HFFc6 (cell line): ENCODE measurements at regions not wholly inside any gene's neighbourhood (a gene's known extent, or its start where the extent isn't known, plus 50 kb on each side); places are given as distances from the start of the nearest gene placed in this dataset.

Experiments used
- DNase-seq: peaks from one replicate; pipeline ENCODE4 v3.0.0-alpha.2; 2018
- H3K27ac Mint-ChIP-seq: 2 replicates; pipeline ENCODE4 v1.8.0; 2020; ENCODE audit warnings: mild to moderate bottlenecking, mixed read lengths
- H3K27me3 Mint-ChIP-seq: 2 replicates; pipeline ENCODE4 v1.8.0; 2021; ENCODE audit warnings: mild to moderate bottlenecking, moderate library complexity, mixed read lengths; ENCODE audit not compliant: insufficient read depth
- H3K36me3 Mint-ChIP-seq: 2 replicates; pipeline ENCODE4 v1.8.0; 2021; ENCODE audit warnings: low read depth, mixed read lengths
- H3K4me1 Mint-ChIP-seq: 2 replicates; pipeline ENCODE4 v1.8.0; 2020; ENCODE audit warnings: low read depth, mixed read lengths
- H3K4me3 Mint-ChIP-seq: 2 replicates; pipeline ENCODE4 v1.8.0; 2020; ENCODE audit warnings: mild to moderate bottlenecking, moderate library complexity, mixed read lengths
- H3K9me3 Mint-ChIP-seq: 2 replicates; pipeline ENCODE4 v1.8.0; 2020; ENCODE audit warnings: mild to moderate bottlenecking, mixed read lengths
- CTCF ChIP-seq: fragments of 200-600 bp; sonication (generic); IDR thresholded peaks from 2 replicates; pipeline ENCODE4 v1.5.0; 2021; ENCODE audit warnings: antibody characterized with exemption, mild to moderate bottlenecking

GRCh38 chr13:74274916-74275315 is 140.7 kb upstream of the KLF12 start:
- Mint-ChIP-seq H3K9me3 (peaks cover 9% of the 10 kb centered on the region), H3K4me3 (no peak overlapping the region), H3K4me1 (peaks cover 23% of the 10 kb centered on the region), H3K27me3 (no peaks in the 10 kb centered on the region), H3K27ac (no peak overlapping the region), H3K36me3 (peaks cover 11% of the 10 kb centered on the region)
- DNase-seq: no peak
- TF ChIP-seq CTCF: no peak

DNA sequence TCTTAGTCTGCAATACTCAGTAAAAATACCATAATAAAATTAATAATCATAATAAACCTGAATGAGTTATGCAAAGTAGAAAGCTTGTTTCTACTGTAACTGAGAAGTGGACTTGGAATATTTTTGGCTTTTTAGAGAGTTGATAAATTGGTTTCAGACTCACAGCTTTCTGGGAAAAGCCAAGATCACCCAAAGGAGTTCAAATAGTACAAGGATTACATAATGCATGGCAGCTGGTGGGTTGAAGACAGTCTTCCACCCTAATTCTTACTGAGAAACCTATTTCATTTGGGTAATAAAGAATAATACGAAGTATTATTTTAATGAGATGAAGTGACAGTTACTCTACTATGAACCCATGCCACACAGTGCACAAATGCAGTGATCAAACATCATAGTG is 139.4 kb upstream of the KLF12 start:
- peaks cover 33% of the 10 kb centered on the region for H3K4me1 Mint-ChIP-seq
- no peaks in the 10 kb centered on the region for H3K27me3 Mint-ChIP-seq
- DNase-seq: no peak
- peaks cover 11% of the 10 kb centered on the region for H3K36me3 Mint-ChIP-seq
- peaks cover 9% of the 10 kb centered on the region for H3K9me3 Mint-ChIP-seq
- no peak for TF ChIP-seq CTCF
- no peak overlapping the region for H3K27ac Mint-ChIP-seq
- no peak overlapping the region for H3K4me3 Mint-ChIP-seq

DNA sequence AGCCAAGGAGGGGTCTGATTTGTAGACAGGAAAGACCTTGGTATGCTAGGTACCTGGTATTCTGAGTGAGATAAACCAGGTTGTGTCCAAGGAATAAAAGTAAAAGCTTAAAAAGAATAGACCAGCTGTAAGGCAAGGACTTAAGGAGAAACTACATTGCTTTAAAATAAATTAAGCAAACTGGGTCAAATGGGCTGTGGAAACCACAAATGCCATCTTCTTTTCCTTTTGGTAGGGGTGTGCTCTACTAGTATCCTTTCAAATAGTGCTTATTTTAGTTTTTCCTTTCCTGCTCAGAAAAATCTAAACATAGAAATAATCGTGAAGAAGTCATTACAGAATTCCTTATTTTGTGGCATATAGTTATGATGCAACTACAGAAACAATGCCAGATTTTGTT is 138.6 kb upstream of the KLF12 start:
- Mint-ChIP-seq H3K27me3 (no peaks in the 10 kb centered on the region), H3K9me3 (peaks cover 9% of the 10 kb centered on the region), H3K36me3 (peaks cover 11% of the 10 kb centered on the region), H3K27ac (no peak overlapping the region), H3K4me3 (no peak overlapping the region), H3K4me1 (peaks cover 33% of the 10 kb centered on the region)
- TF ChIP-seq CTCF: no peak
- DNase-seq: no peak

DNA sequence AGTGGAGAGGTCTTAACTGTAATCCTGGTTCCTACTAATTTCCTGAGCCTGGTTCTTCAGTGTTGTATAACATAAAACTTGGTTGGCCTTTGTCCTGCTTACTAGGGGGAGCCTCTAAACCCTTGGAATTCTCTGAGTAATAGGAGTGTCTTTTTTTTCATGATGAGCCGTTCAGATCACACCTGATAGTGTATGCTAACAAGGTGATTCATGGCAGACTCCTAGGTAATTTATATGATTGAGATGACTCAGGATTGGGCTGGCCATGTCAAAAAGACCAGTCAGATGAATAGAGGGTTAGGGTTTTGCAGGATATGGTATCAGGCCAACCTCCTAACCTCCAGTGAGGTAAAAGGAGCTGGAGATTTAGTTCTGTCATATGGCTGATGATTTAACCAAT is 135.8 kb upstream of the KLF12 start:
- Mint-ChIP-seq H3K27me3 (no peaks in the 10 kb centered on the region), H3K4me3 (no peak overlapping the region), H3K4me1 (peaks cover 40% of the 10 kb centered on the region), H3K27ac (no peak overlapping the region), H3K36me3 (peaks cover 32% of the 10 kb centered on the region), H3K9me3 (peaks cover 16% of the 10 kb centered on the region)
- peak; percentile 41 for DNase-seq
- TF ChIP-seq CTCF: no peak

DNA sequence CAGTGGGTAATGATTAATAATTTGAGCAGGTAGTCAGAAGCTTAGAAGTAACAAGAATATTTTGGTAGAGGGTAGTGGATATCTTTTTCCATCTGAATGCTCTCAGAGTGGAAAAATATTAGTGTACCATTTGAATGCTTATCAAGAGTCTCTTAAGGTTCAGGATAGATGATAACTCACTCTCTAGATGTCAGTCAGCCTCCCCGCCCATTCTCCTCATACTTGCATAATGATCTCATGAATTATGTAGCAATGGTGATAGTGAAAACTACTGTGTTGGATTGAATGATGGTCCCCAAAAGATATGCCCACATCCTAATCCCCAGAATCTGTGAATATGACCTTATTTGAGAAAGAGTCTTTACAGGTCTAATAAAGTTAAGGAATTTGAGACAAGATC is 132.7 kb upstream of the KLF12 start:
- no peak for TF ChIP-seq CTCF
- no peak overlapping the region for H3K4me3 Mint-ChIP-seq
- H3K27me3 Mint-ChIP-seq: no peaks in the 10 kb centered on the region
- peaks cover 39% of the 10 kb centered on the region for H3K36me3 Mint-ChIP-seq
- H3K9me3 Mint-ChIP-seq: peaks cover 24% of the 10 kb centered on the region
- H3K27ac Mint-ChIP-seq: no peak overlapping the region
- peaks cover 28% of the 10 kb centered on the region for H3K4me1 Mint-ChIP-seq
- DNase-seq: no peak

GRCh38 chr13:74266309-74266708 is 132.1 kb upstream of the KLF12 start:
- no peaks in the 10 kb centered on the region for H3K27me3 Mint-ChIP-seq
- H3K4me3 Mint-ChIP-seq: no peak overlapping the region
- peaks cover 20% of the 10 kb centered on the region for H3K9me3 Mint-ChIP-seq
- no peak for DNase-seq
- no peak for TF ChIP-seq CTCF
- peaks cover 28% of the 10 kb centered on the region for H3K4me1 Mint-ChIP-seq
- peaks cover 35% of the 10 kb centered on the region for H3K36me3 Mint-ChIP-seq
- H3K27ac Mint-ChIP-seq: no peak overlapping the region
